Astrocyte (in vitro differentiated cells and primary cell): ENCODE measurements at regions not wholly inside any gene's neighbourhood (a gene's known extent, or its start where the extent isn't known, plus 50 kb on each side); places are given as distances from the start of the nearest gene placed in this dataset.

ENCODE experiments used
- CTCF ChIP-seq: IDR thresholded peaks from 2 replicates; pipeline ENCODE4 v1.5.1; 2011; ENCODE audit warnings: low read depth, mild to moderate bottlenecking, inconsistent platforms, low read length, moderate library complexity; ENCODE audit not compliant: insufficient read depth
- EZH2 ChIP-seq: IDR thresholded peaks from 2 replicates; pipeline ENCODE4 v1.6.1; 2012; ENCODE audit warnings: mild to moderate bottlenecking, low read length, inconsistent platforms; ENCODE audit not compliant: insufficient read depth

- TF ChIP-seq CTCF (no peak), EZH2 (no peak)
Measured at GRCh38 chr3:107062787-107063186, 314.5 kb upstream of the CCDC54 start.
